Liver (tissue), 8 donors: ENCODE measurements at regions not wholly inside any gene's neighbourhood (a gene's known extent, or its start where the extent isn't known, plus 50 kb on each side); places are given as distances from the start of the nearest gene placed in this dataset.

Source experiments
- DNase-seq: peaks from one replicate; pipeline ENCODE4 v3.0.0-alpha.2; 2017; ENCODE audit warnings: low spot score
- H3K27ac ChIP-seq, 2 donors: one replicate each; pipeline ENCODE4 v1.7.0; 2013; ENCODE audit warnings: inconsistent platforms in 2 of 2, low read length in 2 of 2, control low read depth in 1 of 2, low read depth in 1 of 2, mild to moderate bottlenecking in 1 of 2
- H3K27me3 ChIP-seq, 4 donors: one replicate each; pipeline versions ENCODE4 v1.6.1 to v1.7.0; 2013; ENCODE audit warnings: low read length in 3 of 4, inconsistent platforms in 1 of 4, mild to moderate bottlenecking in 1 of 4, moderate library complexity in 1 of 4; ENCODE audit not compliant: control insufficient read depth in 4 of 4, insufficient read depth in 4 of 4
- H3K36me3 ChIP-seq, 4 donors: one replicate each; pipeline versions ENCODE4 v1.6.1 to v1.7.0; 2013; ENCODE audit warnings: low read length in 3 of 4, mild to moderate bottlenecking in 3 of 4, low read depth in 1 of 4, moderate library complexity in 1 of 4; ENCODE audit not compliant: control insufficient read depth in 4 of 4, insufficient read depth in 3 of 4
- H3K4me1 ChIP-seq, 4 donors: one replicate each; pipeline versions ENCODE4 v1.6.1 to v1.7.0; 2013; ENCODE audit warnings: low read length in 3 of 4, mild to moderate bottlenecking in 3 of 4, moderate library complexity in 1 of 4; ENCODE audit not compliant: control insufficient read depth in 4 of 4, insufficient read depth in 4 of 4
- H3K4me3 ChIP-seq, 3 donors: one replicate each; pipeline versions ENCODE4 v1.6.1 to v1.7.0; 2013; ENCODE audit warnings: low read length in 3 of 3, control low read depth in 1 of 3, low read depth in 1 of 3, mild to moderate bottlenecking in 1 of 3
- H3K9ac ChIP-seq, 2 donors: one replicate each; pipeline ENCODE4 v1.7.0; 2013; ENCODE audit warnings: low read length in 2 of 2, mild to moderate bottlenecking in 2 of 2, moderate library complexity in 2 of 2, control low read depth in 1 of 2, low read depth in 1 of 2
- H3K9me3 ChIP-seq, 4 donors: one replicate each; pipeline versions ENCODE4 v1.6.1 to v1.7.0; 2013; ENCODE audit warnings: low read length in 3 of 4; ENCODE audit not compliant: control insufficient read depth in 4 of 4
- ATF3 ChIP-seq: IDR thresholded peaks from 2 replicates; pipeline ENCODE4 v1.6.1; 2016; ENCODE audit warnings: antibody characterized with exemption
- CTCF ChIP-seq: fragments of 150-350 bp; IDR thresholded peaks from 2 replicates; pipeline ENCODE4 v1.5.1; 2017; ENCODE audit warnings: improper control_type of control experiment, low read depth, low read length; ENCODE audit not compliant: missing input control
- EGR1 ChIP-seq, 2 donors: IDR thresholded peaks; 2 replicates each; pipeline ENCODE4 v1.6.1; 2016 to 2018; ENCODE audit warnings: antibody characterized with exemption in 2 of 2, low read depth in 2 of 2
- FOXA1 ChIP-seq: IDR thresholded peaks from 2 replicates; pipeline ENCODE4 v1.6.1; 2016; ENCODE audit warnings: antibody characterized with exemption
- FOXA2 ChIP-seq: IDR thresholded peaks from 2 replicates; pipeline ENCODE4 v1.6.1; 2016; ENCODE audit warnings: antibody characterized with exemption
- GABPA ChIP-seq, 2 donors: IDR thresholded peaks in 1 of 2; conservative IDR thresholded peaks in 1 of 2; 2 replicates each; pipeline ENCODE4 v1.6.1; 2016; ENCODE audit warnings: antibody characterized with exemption in 2 of 2, mild to moderate bottlenecking in 1 of 2, moderate library complexity in 1 of 2
- HNF4A ChIP-seq, 2 donors: conservative IDR thresholded peaks; 2 replicates each; pipeline ENCODE4 v1.6.1; 2016; ENCODE audit warnings: antibody characterized with exemption in 2 of 2, mild to moderate bottlenecking in 2 of 2
- HNF4G ChIP-seq: IDR thresholded peaks from 2 replicates; pipeline ENCODE4 v1.6.1; 2016; ENCODE audit warnings: antibody characterized with exemption
- JUND ChIP-seq, 2 donors: IDR thresholded peaks; 2 replicates each; pipeline ENCODE4 v1.6.1; 2016; ENCODE audit warnings: antibody characterized with exemption in 2 of 2
- MAX ChIP-seq: IDR thresholded peaks from 2 replicates; pipeline ENCODE4 v1.6.1; 2016; ENCODE audit warnings: antibody characterized with exemption
- NR2F2 ChIP-seq: IDR thresholded peaks from 2 replicates; pipeline ENCODE4 v1.6.1; 2016; ENCODE audit warnings: antibody characterized with exemption
- RAD21 ChIP-seq, 2 donors: IDR thresholded peaks; 2 replicates each; pipeline ENCODE4 v1.6.1; 2016; ENCODE audit warnings: antibody characterized with exemption in 2 of 2, mild to moderate bottlenecking in 2 of 2
- REST ChIP-seq: IDR thresholded peaks from 2 replicates; pipeline ENCODE4 v1.6.1; 2016; ENCODE audit warnings: antibody characterized with exemption, mild to moderate bottlenecking
- RXRA ChIP-seq, 2 donors: IDR thresholded peaks; 2 replicates each; pipeline ENCODE4 v1.6.1; 2017 to 2018; ENCODE audit warnings: antibody characterized with exemption in 2 of 2, mild to moderate bottlenecking in 1 of 2
- SP1 ChIP-seq: IDR thresholded peaks from 2 replicates; pipeline ENCODE4 v1.6.1; 2018; ENCODE audit warnings: antibody characterized with exemption, mild to moderate bottlenecking
- TAF1 ChIP-seq: conservative IDR thresholded peaks from 2 replicates; pipeline ENCODE4 v1.6.1; 2016; ENCODE audit warnings: antibody characterized with exemption, mild to moderate bottlenecking
- YY1 ChIP-seq: IDR thresholded peaks from 2 replicates; pipeline ENCODE4 v1.6.1; 2016; ENCODE audit warnings: antibody characterized with exemption, mild to moderate bottlenecking
- ZBTB33 ChIP-seq: IDR thresholded peaks from 2 replicates; pipeline ENCODE4 v1.6.1; 2016; ENCODE audit warnings: antibody characterized with exemption
- WGBS: extraction: QIAGEN DNeasy Blood & Tissue Kit; methylation state at CpG from one replicate; pipeline ENCODE4 v1.1.7; 2013; 5-methylcytosine and 5-hydroxymethylcytosine counted together
- donor health status: healthy.
- donor health status: healthy.
- donor health status: healthy.
- donor health status: healthy.
- donor health status: healthy.

GRCh38 chr2:220849433-220849832 lies 722.7 kb downstream of the EPHA4 start:
- Histone ChIP-seq H3K4me1 (no peaks in the 10 kb centered on the region), H3K27ac (no peak overlapping the region), H3K36me3 (no peaks in the 10 kb centered on the region), H3K9ac (no peak overlapping the region), H3K27me3 (peaks cover 0 to 2% (median 1%) of the 10 kb centered on the region in 4 donors), H3K9me3 (no peaks in the 10 kb centered on the region), H3K4me3 (no peak overlapping the region)
- TF ChIP-seq SP1 (no peak), TAF1 (no peak), GABPA (IDR thresholded peaks at IDR 0.05 in 1 of 2, conservative IDR thresholded peaks at IDR 0.05 in 1 of 2) (no peak), HNF4A (conservative IDR thresholded peaks at IDR 0.05) (no peak), ATF3 (no peak), RAD21 (IDR thresholded peaks at IDR 0.05) (no peak), YY1 (no peak), EGR1 (IDR thresholded peaks at IDR 0.05; ENCODE audit: low read depth in 2 of 2) (no peak), CTCF (no peak), JUND (IDR thresholded peaks at IDR 0.05) (no peak), RXRA (IDR thresholded peaks at IDR 0.05) (no peak)
- no peak for DNase-seq
- WGBS = 73% methylated on average over 5 of the region's 5 CpGs

- no peaks in the 10 kb centered on the region for H3K9me3 ChIP-seq
- no peaks in the 10 kb centered on the region for H3K4me1 ChIP-seq
- H3K4me3 ChIP-seq = no peak overlapping the region
- no peak for DNase-seq
- H3K27me3 ChIP-seq = peaks cover 0 to 2% (median 1%) of the 10 kb centered on the region in 4 donors
- H3K9ac ChIP-seq = no peak overlapping the region
- no peak overlapping the region for H3K27ac ChIP-seq
- TF ChIP-seq SP1 = no peak
- TF ChIP-seq MAX = no peak
- no peak for TF ChIP-seq HNF4G
- TF ChIP-seq FOXA1 = no peak
- TF ChIP-seq HNF4A (conservative IDR thresholded peaks at IDR 0.05) = no peak
- TF ChIP-seq ATF3 = no peak
- TF ChIP-seq TAF1 = no peak
- TF ChIP-seq REST = no peak
- no peak for TF ChIP-seq ZBTB33
- no peak for TF ChIP-seq NR2F2
- TF ChIP-seq EGR1 (IDR thresholded peaks at IDR 0.05; ENCODE audit: low read depth in 2 of 2) = no peak
- TF ChIP-seq JUND (IDR thresholded peaks at IDR 0.05) = no peak
- no peak for TF ChIP-seq FOXA2
- no peak for TF ChIP-seq GABPA (IDR thresholded peaks at IDR 0.05 in 1 of 2, conservative IDR thresholded peaks at IDR 0.05 in 1 of 2)
- TF ChIP-seq YY1 = no peak
- TF ChIP-seq CTCF = no peak
- no peak for TF ChIP-seq RXRA (IDR thresholded peaks at IDR 0.05)
- 42% methylated on average over 3 of the region's 3 CpGs for WGBS
- no peaks in the 10 kb centered on the region for H3K36me3 ChIP-seq
Observed at GRCh38 chr2:220850116-220850515, 722.0 kb downstream of the EPHA4 start.
